ENCODE measurements at regions not wholly inside any gene's neighbourhood (a gene's known extent, or its start where the extent isn't known, plus 50 kb on each side); places are given as distances from the start of the nearest gene placed in this dataset.

DNA sequence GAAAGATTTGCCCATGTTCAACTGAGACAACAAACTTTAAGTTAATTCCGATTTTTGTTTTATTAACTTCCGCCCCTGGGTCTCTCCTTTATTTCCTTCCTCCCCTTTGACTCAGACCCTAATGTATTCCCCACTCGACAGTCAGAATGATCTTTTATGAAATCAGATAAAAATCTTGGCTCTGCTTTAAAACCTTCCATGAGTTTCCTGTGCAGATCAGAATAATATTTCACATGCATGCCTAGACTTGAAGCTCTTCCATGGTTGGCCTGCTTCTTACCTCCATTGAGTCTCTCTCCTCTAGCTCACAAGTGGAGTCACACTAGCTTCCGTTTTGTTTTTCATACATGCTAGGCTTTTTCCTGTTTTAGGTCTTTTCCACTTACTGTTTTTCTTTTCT lies 116.8 kb upstream of the SPATA16 start (continued):
- TF ChIP-seq, protein P1, sequence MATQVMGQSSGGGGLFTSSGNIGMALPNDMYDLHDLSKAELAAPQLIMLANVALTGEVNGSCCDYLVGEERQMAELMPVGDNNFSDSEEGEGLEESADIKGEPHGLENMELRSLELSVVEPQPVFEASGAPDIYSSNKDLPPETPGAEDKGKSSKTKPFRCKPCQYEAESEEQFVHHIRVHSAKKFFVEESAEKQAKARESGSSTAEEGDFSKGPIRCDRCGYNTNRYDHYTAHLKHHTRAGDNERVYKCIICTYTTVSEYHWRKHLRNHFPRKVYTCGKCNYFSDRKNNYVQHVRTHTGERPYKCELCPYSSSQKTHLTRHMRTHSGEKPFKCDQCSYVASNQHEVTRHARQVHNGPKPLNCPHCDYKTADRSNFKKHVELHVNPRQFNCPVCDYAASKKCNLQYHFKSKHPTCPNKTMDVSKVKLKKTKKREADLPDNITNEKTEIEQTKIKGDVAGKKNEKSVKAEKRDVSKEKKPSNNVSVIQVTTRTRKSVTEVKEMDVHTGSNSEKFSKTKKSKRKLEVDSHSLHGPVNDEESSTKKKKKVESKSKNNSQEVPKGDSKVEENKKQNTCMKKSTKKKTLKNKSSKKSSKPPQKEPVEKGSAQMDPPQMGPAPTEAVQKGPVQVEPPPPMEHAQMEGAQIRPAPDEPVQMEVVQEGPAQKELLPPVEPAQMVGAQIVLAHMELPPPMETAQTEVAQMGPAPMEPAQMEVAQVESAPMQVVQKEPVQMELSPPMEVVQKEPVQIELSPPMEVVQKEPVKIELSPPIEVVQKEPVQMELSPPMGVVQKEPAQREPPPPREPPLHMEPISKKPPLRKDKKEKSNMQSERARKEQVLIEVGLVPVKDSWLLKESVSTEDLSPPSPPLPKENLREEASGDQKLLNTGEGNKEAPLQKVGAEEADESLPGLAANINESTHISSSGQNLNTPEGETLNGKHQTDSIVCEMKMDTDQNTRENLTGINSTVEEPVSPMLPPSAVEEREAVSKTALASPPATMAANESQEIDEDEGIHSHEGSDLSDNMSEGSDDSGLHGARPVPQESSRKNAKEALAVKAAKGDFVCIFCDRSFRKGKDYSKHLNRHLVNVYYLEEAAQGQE (IDR thresholded peaks at IDR 0.05; ENCODE audit: low read depth, low read length) = no peak
- TF ChIP-seq YBX1 (IDR thresholded peaks at IDR 0.05) = no peak
- TF ChIP-seq NR2C2 (IDR thresholded peaks at IDR 0.05; ENCODE audit: borderline replicate concordance, control insufficient read depth, insufficient read length, low read depth) = no peak
- TF ChIP-seq, protein P2, sequence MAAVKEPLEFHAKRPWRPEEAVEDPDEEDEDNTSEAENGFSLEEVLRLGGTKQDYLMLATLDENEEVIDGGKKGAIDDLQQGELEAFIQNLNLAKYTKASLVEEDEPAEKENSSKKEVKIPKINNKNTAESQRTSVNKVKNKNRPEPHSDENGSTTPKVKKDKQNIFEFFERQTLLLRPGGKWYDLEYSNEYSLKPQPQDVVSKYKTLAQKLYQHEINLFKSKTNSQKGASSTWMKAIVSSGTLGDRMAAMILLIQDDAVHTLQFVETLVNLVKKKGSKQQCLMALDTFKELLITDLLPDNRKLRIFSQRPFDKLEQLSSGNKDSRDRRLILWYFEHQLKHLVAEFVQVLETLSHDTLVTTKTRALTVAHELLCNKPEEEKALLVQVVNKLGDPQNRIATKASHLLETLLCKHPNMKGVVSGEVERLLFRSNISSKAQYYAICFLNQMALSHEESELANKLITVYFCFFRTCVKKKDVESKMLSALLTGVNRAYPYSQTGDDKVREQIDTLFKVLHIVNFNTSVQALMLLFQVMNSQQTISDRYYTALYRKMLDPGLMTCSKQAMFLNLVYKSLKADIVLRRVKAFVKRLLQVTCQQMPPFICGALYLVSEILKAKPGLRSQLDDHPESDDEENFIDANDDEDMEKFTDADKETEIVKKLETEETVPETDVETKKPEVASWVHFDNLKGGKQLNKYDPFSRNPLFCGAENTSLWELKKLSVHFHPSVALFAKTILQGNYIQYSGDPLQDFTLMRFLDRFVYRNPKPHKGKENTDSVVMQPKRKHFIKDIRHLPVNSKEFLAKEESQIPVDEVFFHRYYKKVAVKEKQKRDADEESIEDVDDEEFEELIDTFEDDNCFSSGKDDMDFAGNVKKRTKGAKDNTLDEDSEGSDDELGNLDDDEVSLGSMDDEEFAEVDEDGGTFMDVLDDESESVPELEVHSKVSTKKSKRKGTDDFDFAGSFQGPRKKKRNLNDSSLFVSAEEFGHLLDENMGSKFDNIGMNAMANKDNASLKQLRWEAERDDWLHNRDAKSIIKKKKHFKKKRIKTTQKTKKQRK (IDR thresholded peaks at IDR 0.05; ENCODE audit: low read depth, low read length) = no peak
- TF ChIP-seq TARDBP (IDR thresholded peaks at IDR 0.05; ENCODE audit: borderline replicate concordance) = no peak

DNA sequence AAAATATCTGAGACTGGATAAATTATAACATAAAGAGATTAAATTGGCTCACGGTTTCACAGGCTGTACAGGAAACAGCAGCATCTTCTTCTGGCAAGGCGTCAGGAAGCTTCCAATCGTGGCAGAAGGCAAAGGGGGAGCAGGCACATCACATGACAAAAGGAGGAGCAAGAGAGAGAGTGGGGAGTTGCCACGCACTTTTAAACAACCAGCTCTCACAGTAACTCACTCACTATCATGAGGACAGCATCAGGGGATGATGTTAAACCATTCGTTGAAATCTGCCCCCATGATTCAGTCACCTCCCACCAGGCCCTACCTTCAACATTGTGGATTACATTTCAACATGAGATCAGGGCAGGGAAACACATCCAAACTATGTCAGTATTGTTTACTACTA lies 114.5 kb upstream of the SPATA16 start:
- Histone ChIP-seq H3K27ac (ENCODE audit: control insufficient read depth, insufficient read depth) (no peak overlapping the region), H3K4me1 (ENCODE audit: control insufficient read depth, insufficient read depth, low read length) (no peaks in the 10 kb centered on the region), H3K9me3 (replicated peaks; ENCODE audit: control insufficient read depth, insufficient read depth, low read length) (no peaks in the 10 kb centered on the region), H2AFZ (ENCODE audit: control insufficient read depth, low read depth, low read length) (no peak overlapping the region), H3K4me3 (no peak overlapping the region), H3K4me2 (ENCODE audit: control insufficient read depth, insufficient read depth) (no peak overlapping the region), H4K20me1 (ENCODE audit: control insufficient read depth, insufficient read depth) (no peaks in the 10 kb centered on the region), H3K36me3 (ENCODE audit: control insufficient read depth in 2 of 2, insufficient read depth in 2 of 2, low read length in 1 of 2) (no peaks in the 10 kb centered on the region), H3K79me2 (ENCODE audit: control insufficient read depth, insufficient read depth, low read length) (no peaks in the 10 kb centered on the region), H3K27me3 (replicated peaks in 1 of 2; ENCODE audit: control insufficient read depth in 2 of 2, insufficient read depth in 2 of 2, low read length in 1 of 2) (no peaks in the 10 kb centered on the region), H3K9ac (ENCODE audit: control insufficient read depth, insufficient read depth, low read length) (no peak overlapping the region)
- BruUV-seq (replicated peaks) = no TSS peak
- no peak for FAIRE-seq
- no peak for DNase-seq (ENCODE audit: low read depth, low spot score)
- RAD21 ChIA-PET (ENCODE audit: unreplicated experiment) = no interaction called here
- 26% methylated on average over 5 of the region's 5 CpGs for WGBS (ENCODE audit: insufficient coverage, insufficient replicate concordance, low lambda C conversion rate, missing lambda C conversion rate)
- no peak for ATAC-seq
- SMC1A ChIA-PET (ENCODE audit: uncharacterized antibody, unreplicated experiment) = no interaction called here
- in situ Hi-C loops (cut with MboI) = no loop called here
- TF ChIP-seq CHD1 (IDR thresholded peaks at IDR 0.05; ENCODE audit: low read depth, low read length) (no peak), NBN (IDR thresholded peaks at IDR 0.05) (no peak), NRF1 (conservative IDR thresholded peaks at IDR 0.05; ENCODE audit: low read depth, low read length) (no peak), NR2F1 (conservative IDR thresholded peaks at IDR 0.05) (no peak), ZNF24 (IDR thresholded peaks at IDR 0.05) (no peak), ESRRA (IDR thresholded peaks at IDR 0.05; ENCODE audit: low read length) (no peak), SMAD1 (IDR thresholded peaks at IDR 0.05; ENCODE audit: low read depth, partially characterized antibody) (no peak), CHD2 (IDR thresholded peaks at IDR 0.05; ENCODE audit: borderline replicate concordance, low read depth, low read length) (no peak), CBFB (IDR thresholded peaks at IDR 0.05; ENCODE audit: low read depth) (no peak), CEBPB (IDR thresholded peaks at IDR 0.05; ENCODE audit: borderline replicate concordance in 1 of 2, low read depth in 2 of 2, low read length in 2 of 2) (no peak)
- TF ChIP-seq, protein P3, sequence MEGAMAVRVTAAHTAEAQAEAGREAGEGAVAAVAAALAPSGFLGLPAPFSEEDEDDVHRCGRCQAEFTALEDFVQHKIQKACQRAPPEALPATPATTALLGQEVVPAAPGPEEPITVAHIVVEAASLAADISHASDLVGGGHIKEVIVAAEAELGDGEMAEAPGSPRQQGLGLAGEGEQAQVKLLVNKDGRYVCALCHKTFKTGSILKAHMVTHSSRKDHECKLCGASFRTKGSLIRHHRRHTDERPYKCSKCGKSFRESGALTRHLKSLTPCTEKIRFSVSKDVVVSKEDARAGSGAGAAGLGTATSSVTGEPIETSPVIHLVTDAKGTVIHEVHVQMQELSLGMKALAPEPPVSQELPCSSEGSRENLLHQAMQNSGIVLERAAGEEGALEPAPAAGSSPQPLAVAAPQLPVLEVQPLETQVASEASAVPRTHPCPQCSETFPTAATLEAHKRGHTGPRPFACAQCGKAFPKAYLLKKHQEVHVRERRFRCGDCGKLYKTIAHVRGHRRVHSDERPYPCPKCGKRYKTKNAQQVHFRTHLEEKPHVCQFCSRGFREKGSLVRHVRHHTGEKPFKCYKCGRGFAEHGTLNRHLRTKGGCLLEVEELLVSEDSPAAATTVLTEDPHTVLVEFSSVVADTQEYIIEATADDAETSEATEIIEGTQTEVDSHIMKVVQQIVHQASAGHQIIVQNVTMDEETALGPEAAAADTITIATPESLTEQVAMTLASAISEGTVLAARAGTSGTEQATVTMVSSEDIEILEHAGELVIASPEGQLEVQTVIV (IDR thresholded peaks at IDR 0.05; ENCODE audit: borderline replicate concordance, partially characterized antibody) = no peak
- POLR2A ChIA-PET = no interaction called here
- intact Hi-C loops (cut with micrococcal nuclease; ENCODE audit: unreplicated experiment) = no loop called here
- CTCF ChIA-PET = no interaction called here
